ENCODE measurements at regions not wholly inside any gene's neighbourhood (a gene's known extent, or its start where the extent isn't known, plus 50 kb on each side); places are given as distances from the start of the nearest gene placed in this dataset.

DNA sequence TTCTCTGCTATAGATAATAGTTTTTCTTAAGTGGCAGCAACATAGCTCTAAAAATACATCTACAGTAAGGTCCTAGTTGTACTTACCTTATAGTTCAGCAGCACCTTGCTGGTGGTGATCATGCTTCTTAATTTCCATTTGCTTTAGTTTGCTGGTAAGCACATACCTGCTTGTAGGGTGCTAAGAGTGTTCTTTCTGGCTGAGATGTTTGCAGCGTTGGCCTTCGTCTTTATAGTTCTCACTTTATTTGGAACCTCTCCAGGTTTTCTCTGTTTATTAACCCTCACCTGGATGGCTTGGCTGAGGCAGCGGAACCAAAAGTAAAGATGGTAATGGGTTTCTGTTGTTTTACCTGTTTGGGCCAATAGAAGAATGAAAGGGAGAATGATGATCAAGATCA lies 123.6 kb upstream of the EFEMP1 start:
- TF ChIP-seq POLR2AphosphoS5 (IDR thresholded peaks at IDR 0.05; ENCODE audit: borderline replicate concordance, low read depth, low read length) (no peak), EZH2 (IDR thresholded peaks at IDR 0.05) (no peak), FOXP2 (optimal IDR thresholded peaks at IDR 0.05; ENCODE audit: control extremely low read depth, extremely low read length, insufficient read depth) (no peak)
